Ishikawa (cell line): ENCODE measurements at regions not wholly inside any gene's neighbourhood (a gene's known extent, or its start where the extent isn't known, plus 50 kb on each side); places are given as distances from the start of the nearest gene placed in this dataset.

Experiments used
- CEBPB ChIP-seq: IDR thresholded peaks from 2 replicates; pipeline ENCODE4 v1.6.1; 2012
- CREB1 ChIP-seq: IDR thresholded peaks from 2 replicates; pipeline ENCODE4 v1.6.1; 2012; ENCODE audit warnings: low read depth
- EGR1 ChIP-seq: IDR thresholded peaks from 2 replicates; pipeline ENCODE4 v1.6.1; 2012
- EP300 ChIP-seq: IDR thresholded peaks from 2 replicates; pipeline ENCODE4 v1.6.1; 2012; ENCODE audit warnings: borderline replicate concordance
- FOXM1 ChIP-seq: IDR thresholded peaks from 2 replicates; pipeline ENCODE4 v1.6.1; 2012; ENCODE audit warnings: low read depth, borderline replicate concordance
- NFIC ChIP-seq: IDR thresholded peaks from 2 replicates; pipeline ENCODE4 v1.6.1; 2012
- RAD21 ChIP-seq: IDR thresholded peaks from 2 replicates; pipeline ENCODE4 v1.6.1; 2012; ENCODE audit warnings: low read depth
- TAF1 ChIP-seq: IDR thresholded peaks from 2 replicates; pipeline ENCODE4 v1.6.1; 2012; ENCODE audit warnings: low read depth, mild to moderate bottlenecking
- TCF12 ChIP-seq: IDR thresholded peaks from 2 replicates; pipeline ENCODE4 v1.6.1; 2012; ENCODE audit warnings: low read depth
- TEAD4 ChIP-seq: IDR thresholded peaks from 2 replicates; pipeline ENCODE4 v1.6.1; 2012
- USF1 ChIP-seq: IDR thresholded peaks from 2 replicates; pipeline ENCODE4 v1.6.1; 2012
- YY1 ChIP-seq: IDR thresholded peaks from 2 replicates; pipeline ENCODE4 v1.6.1; 2012; ENCODE audit warnings: low read depth
- ZBTB7A ChIP-seq: IDR thresholded peaks from 2 replicates; pipeline ENCODE4 v1.6.1; 2012; ENCODE audit warnings: low read depth
- TF ChIP-seq, protein P1 (sequence below): IDR thresholded peaks from 2 replicates; pipeline ENCODE4 v1.6.1; 2012
- TF ChIP-seq, protein P2 (sequence below): IDR thresholded peaks from 2 replicates; pipeline ENCODE4 v1.6.1; 2012; ENCODE audit warnings: low read depth, mild to moderate bottlenecking

DNA sequence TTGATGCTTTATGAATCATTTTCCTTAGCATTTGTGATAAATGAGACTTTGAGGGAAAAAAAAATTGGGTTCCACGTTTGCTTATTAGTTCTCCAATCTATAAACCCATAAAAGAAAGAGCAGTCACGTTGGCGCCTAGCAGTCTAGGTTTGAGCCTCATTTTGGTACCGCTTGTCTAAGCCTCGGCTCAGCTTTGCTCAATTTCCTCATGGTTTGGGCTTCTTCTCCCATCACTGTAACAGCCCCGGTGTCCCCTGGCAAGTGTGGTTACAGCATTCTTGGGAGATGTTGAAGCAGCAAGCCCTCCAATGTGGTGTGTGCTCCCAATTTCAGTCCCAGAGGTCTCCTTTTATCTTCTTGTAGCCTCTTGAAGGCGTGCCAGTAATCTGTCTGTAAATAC lies 578.4 kb downstream of the CDK5RAP2 start:
- TF ChIP-seq TEAD4 (no peak), ZBTB7A (no peak), TAF1 (no peak), CEBPB (no peak), EP300 (no peak), TCF12 (no peak), CREB1 (no peak), FOXM1 (no peak), YY1 (no peak), NFIC (no peak), EGR1 (no peak), RAD21 (no peak), USF1 (no peak)
- TF ChIP-seq, protein P1, sequence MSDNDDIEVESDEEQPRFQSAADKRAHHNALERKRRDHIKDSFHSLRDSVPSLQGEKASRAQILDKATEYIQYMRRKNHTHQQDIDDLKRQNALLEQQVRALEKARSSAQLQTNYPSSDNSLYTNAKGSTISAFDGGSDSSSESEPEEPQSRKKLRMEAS: no peak
- TF ChIP-seq, protein P2, sequence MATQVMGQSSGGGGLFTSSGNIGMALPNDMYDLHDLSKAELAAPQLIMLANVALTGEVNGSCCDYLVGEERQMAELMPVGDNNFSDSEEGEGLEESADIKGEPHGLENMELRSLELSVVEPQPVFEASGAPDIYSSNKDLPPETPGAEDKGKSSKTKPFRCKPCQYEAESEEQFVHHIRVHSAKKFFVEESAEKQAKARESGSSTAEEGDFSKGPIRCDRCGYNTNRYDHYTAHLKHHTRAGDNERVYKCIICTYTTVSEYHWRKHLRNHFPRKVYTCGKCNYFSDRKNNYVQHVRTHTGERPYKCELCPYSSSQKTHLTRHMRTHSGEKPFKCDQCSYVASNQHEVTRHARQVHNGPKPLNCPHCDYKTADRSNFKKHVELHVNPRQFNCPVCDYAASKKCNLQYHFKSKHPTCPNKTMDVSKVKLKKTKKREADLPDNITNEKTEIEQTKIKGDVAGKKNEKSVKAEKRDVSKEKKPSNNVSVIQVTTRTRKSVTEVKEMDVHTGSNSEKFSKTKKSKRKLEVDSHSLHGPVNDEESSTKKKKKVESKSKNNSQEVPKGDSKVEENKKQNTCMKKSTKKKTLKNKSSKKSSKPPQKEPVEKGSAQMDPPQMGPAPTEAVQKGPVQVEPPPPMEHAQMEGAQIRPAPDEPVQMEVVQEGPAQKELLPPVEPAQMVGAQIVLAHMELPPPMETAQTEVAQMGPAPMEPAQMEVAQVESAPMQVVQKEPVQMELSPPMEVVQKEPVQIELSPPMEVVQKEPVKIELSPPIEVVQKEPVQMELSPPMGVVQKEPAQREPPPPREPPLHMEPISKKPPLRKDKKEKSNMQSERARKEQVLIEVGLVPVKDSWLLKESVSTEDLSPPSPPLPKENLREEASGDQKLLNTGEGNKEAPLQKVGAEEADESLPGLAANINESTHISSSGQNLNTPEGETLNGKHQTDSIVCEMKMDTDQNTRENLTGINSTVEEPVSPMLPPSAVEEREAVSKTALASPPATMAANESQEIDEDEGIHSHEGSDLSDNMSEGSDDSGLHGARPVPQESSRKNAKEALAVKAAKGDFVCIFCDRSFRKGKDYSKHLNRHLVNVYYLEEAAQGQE: no peak

DNA sequence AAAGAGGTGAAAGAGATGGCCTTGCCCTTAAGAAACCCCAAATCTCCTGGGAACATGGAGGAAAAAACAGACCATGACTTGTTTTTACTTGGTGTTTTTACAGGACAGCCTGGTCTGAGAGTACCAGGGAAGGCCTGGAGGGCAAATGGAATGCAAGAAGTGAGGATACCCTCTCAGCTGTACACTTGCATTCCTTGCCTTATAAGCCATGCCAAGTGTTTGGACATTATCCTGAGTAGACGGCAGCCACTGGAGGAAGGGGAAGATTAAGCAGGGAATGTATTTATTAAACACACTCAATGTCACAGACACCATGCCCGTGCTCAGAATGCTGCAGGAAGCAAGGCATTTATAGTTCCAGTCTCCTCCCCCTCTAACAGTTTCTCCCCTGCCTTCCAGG lies 581.4 kb downstream of the CDK5RAP2 start:
- TF ChIP-seq EP300: no peak

DNA sequence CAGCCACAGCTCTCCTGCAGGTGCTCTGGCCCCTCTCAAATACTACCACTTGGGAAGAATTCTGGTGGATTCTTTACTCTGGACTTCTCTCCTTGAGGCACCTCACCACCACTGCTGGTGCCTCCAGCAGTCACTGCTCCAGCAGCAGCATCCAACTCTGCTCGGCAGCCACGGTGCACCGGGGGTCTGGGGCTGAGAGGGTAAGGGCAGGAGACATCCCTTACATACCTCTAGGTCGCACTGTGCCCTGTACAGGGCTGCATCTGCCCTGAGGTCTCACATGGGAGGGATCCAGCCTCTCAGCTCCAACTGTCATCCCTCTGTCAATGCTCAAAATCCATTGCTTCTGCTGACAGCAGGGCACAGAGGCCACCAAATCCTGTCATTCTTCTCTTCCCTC lies 588.2 kb downstream of the CDK5RAP2 start:
- TF ChIP-seq CREB1 (no peak), TAF1 (no peak), USF1 (no peak), EGR1 (no peak), RAD21 (no peak), FOXM1 (no peak), TEAD4 (no peak), EP300 (no peak)

GRCh38 chr9:119986713-119987112 lies 593.3 kb downstream of the CDK5RAP2 start:
- no peak for TF ChIP-seq TEAD4
- TF ChIP-seq FOXM1: no peak
- TF ChIP-seq RAD21: no peak
- TF ChIP-seq, protein P1: no peak
- TF ChIP-seq NFIC: no peak
- TF ChIP-seq CREB1: no peak
- no peak for TF ChIP-seq YY1
- TF ChIP-seq, protein P2: no peak
- TF ChIP-seq TAF1: no peak
- no peak for TF ChIP-seq EP300
- TF ChIP-seq EGR1: no peak
- no peak for TF ChIP-seq CEBPB
- TF ChIP-seq USF1: no peak

GRCh38 chr9:119986205-119986604 lies 593.8 kb downstream of the CDK5RAP2 start:
- no peak for TF ChIP-seq CREB1
- no peak for TF ChIP-seq TCF12
- TF ChIP-seq, protein P1: no peak
- TF ChIP-seq, protein P2: no peak
- no peak for TF ChIP-seq CEBPB
- TF ChIP-seq EGR1: no peak
- no peak for TF ChIP-seq FOXM1
- no peak for TF ChIP-seq TAF1
- TF ChIP-seq NFIC: no peak
- no peak for TF ChIP-seq RAD21
- TF ChIP-seq ZBTB7A: no peak
- no peak for TF ChIP-seq YY1
- TF ChIP-seq EP300: no peak
- TF ChIP-seq USF1: no peak
- TF ChIP-seq TEAD4: no peak
